Neural cell (in vitro differentiated cells): ENCODE measurements at regions not wholly inside any gene's neighbourhood (a gene's known extent, or its start where the extent isn't known, plus 50 kb on each side); places are given as distances from the start of the nearest gene placed in this dataset.

ENCODE experiments used
- CTCF ChIP-seq: fragments of 450-650 bp; IDR thresholded peaks from 2 replicates; pipeline ENCODE4 v1.5.1; 2014; ENCODE audit warnings: antibody characterized with exemption, mild to moderate bottlenecking, moderate library complexity; ENCODE audit not compliant: poor library complexity, severe bottlenecking
- EP300 ChIP-seq: fragments of 450-650 bp; conservative IDR thresholded peaks from 2 replicates; pipeline ENCODE4 v1.6.1; 2014; ENCODE audit warnings: antibody characterized with exemption, mild to moderate bottlenecking, moderate library complexity; ENCODE audit not compliant: poor library complexity, severe bottlenecking
- RAD21 ChIP-seq: fragments of 450-650 bp; conservative IDR thresholded peaks from 2 replicates; pipeline ENCODE4 v1.6.1; 2014; ENCODE audit warnings: antibody characterized with exemption, mild to moderate bottlenecking, moderate library complexity
- REST ChIP-seq: IDR thresholded peaks from 2 replicates; pipeline ENCODE4 v1.6.1; 2012; ENCODE audit warnings: borderline replicate concordance
- TAF1 ChIP-seq: IDR thresholded peaks from 2 replicates; pipeline ENCODE4 v1.6.1; 2012; ENCODE audit warnings: low read depth

GRCh38 chr10:24784061-24784460 lies 60.4 kb upstream of the ARHGAP21 start:
- TF ChIP-seq CTCF (no peak), EP300 (no peak), TAF1 (no peak), REST (no peak), RAD21 (no peak)
